ENCODE measurements at regions not wholly inside any gene's neighbourhood (a gene's known extent, or its start where the extent isn't known, plus 50 kb on each side); places are given as distances from the start of the nearest gene placed in this dataset.
"Not testable (repeated sequence)": the region's sequence is repeated elsewhere in the genome, so short reads cannot be mapped to it uniquely, and the experiment has no call there.

- in situ Hi-C loops (cut with MboI; ENCODE audit: low pct_unique_long_range_greater_than_20kb, low sequenced_read_pairs): no loop called here
- no peak for DNase-seq
Measured at GRCh38 chr12:73726881-73727280, 810.8 kb upstream of the ATXN7L3B start.

GRCh38 chr12:73731658-73732057 is 806.0 kb upstream of the ATXN7L3B start:
- in situ Hi-C loops (cut with MboI; ENCODE audit: low pct_unique_long_range_greater_than_20kb, low sequenced_read_pairs): no loop called here

GRCh38 chr12:73769337-73769736 is 768.3 kb upstream of the ATXN7L3B start:
- in situ Hi-C loops (cut with MboI; ENCODE audit: low pct_unique_long_range_greater_than_20kb, low sequenced_read_pairs): no loop called here
- no peak for DNase-seq

More at GRCh38 chr12:73731658-73732057, 806.0 kb upstream of the ATXN7L3B start:
- no peak for DNase-seq

- DNase-seq: no peak
- in situ Hi-C loops (cut with MboI; ENCODE audit: low pct_unique_long_range_greater_than_20kb, low sequenced_read_pairs): no loop called here
Measured at GRCh38 chr12:73798523-73798922, 739.1 kb upstream of the ATXN7L3B start.

- no peak for DNase-seq
- in situ Hi-C loops (cut with MboI; ENCODE audit: low pct_unique_long_range_greater_than_20kb, low sequenced_read_pairs): no loop called here
Measured at GRCh38 chr12:73815072-73815645, 722.5 kb upstream of the ATXN7L3B start.

GRCh38 chr12:73817161-73817560 is 720.5 kb upstream of the ATXN7L3B start:
- DNase-seq: no peak
- in situ Hi-C loops (cut with MboI; ENCODE audit: low pct_unique_long_range_greater_than_20kb, low sequenced_read_pairs): no loop called here

- no peak for DNase-seq
Measured at GRCh38 chr12:73833746-73834145, 703.9 kb upstream of the ATXN7L3B start.

GRCh38 chr12:73841963-73842362 is 695.7 kb upstream of the ATXN7L3B start:
- no peak for DNase-seq
- in situ Hi-C loops (cut with MboI; ENCODE audit: low pct_unique_long_range_greater_than_20kb, low sequenced_read_pairs): no loop called here

More at GRCh38 chr12:73833746-73834145, 703.9 kb upstream of the ATXN7L3B start:
- in situ Hi-C loops (cut with MboI; ENCODE audit: low pct_unique_long_range_greater_than_20kb, low sequenced_read_pairs): no loop called here

GRCh38 chr12:73863546-73863945 is 674.1 kb upstream of the ATXN7L3B start:
- DNase-seq: no peak
- in situ Hi-C loops (cut with MboI; ENCODE audit: low pct_unique_long_range_greater_than_20kb, low sequenced_read_pairs): no loop called here

GRCh38 chr12:73867147-73867546 is 670.5 kb upstream of the ATXN7L3B start:
- in situ Hi-C loops (cut with MboI; ENCODE audit: low pct_unique_long_range_greater_than_20kb, low sequenced_read_pairs): no loop called here
- DNase-seq: no peak

- in situ Hi-C loops (cut with MboI; ENCODE audit: low pct_unique_long_range_greater_than_20kb, low sequenced_read_pairs): not testable (repeated sequence)
Measured at GRCh38 chr12:73877291-73877690, 660.3 kb upstream of the ATXN7L3B start.

GRCh38 chr12:73892201-73892600 is 645.4 kb upstream of the ATXN7L3B start:
- no peak for DNase-seq
- in situ Hi-C loops (cut with MboI; ENCODE audit: low pct_unique_long_range_greater_than_20kb, low sequenced_read_pairs): no loop called here

More at GRCh38 chr12:73877291-73877690, 660.3 kb upstream of the ATXN7L3B start:
- not testable (repeated sequence) for DNase-seq

GRCh38 chr12:73898645-73899044 is 639.0 kb upstream of the ATXN7L3B start:
- DNase-seq: no peak
- in situ Hi-C loops (cut with MboI; ENCODE audit: low pct_unique_long_range_greater_than_20kb, low sequenced_read_pairs): no loop called here

GRCh38 chr12:73902260-73902659 is 635.4 kb upstream of the ATXN7L3B start:
- in situ Hi-C loops (cut with MboI; ENCODE audit: low pct_unique_long_range_greater_than_20kb, low sequenced_read_pairs): no loop called here

GRCh38 chr12:73906757-73907156 is 630.9 kb upstream of the ATXN7L3B start:
- in situ Hi-C loops (cut with MboI; ENCODE audit: low pct_unique_long_range_greater_than_20kb, low sequenced_read_pairs): no loop called here
- no peak for DNase-seq

More at GRCh38 chr12:73902260-73902659, 635.4 kb upstream of the ATXN7L3B start:
- DNase-seq: no peak

- no peak for DNase-seq
- in situ Hi-C loops (cut with MboI; ENCODE audit: low pct_unique_long_range_greater_than_20kb, low sequenced_read_pairs): no loop called here
Measured at GRCh38 chr12:73935817-73936216, 601.8 kb upstream of the ATXN7L3B start.

GRCh38 chr12:73947326-73948026 is 590.2 kb upstream of the ATXN7L3B start:
- in situ Hi-C loops (cut with MboI; ENCODE audit: low pct_unique_long_range_greater_than_20kb, low sequenced_read_pairs): no loop called here
- DNase-seq: no peak

GRCh38 chr12:73950507-73950906 is 587.1 kb upstream of the ATXN7L3B start:
- no peak for DNase-seq
- in situ Hi-C loops (cut with MboI; ENCODE audit: low pct_unique_long_range_greater_than_20kb, low sequenced_read_pairs): no loop called here

GRCh38 chr12:73951956-73952703 is 585.5 kb upstream of the ATXN7L3B start:
- no peak for DNase-seq
- in situ Hi-C loops (cut with MboI; ENCODE audit: low pct_unique_long_range_greater_than_20kb, low sequenced_read_pairs): no loop called here

- no peak for DNase-seq
Measured at GRCh38 chr12:73964641-73965040, 573.0 kb upstream of the ATXN7L3B start.

More at GRCh38 chr12:73964641-73965040, 573.0 kb upstream of the ATXN7L3B start:
- in situ Hi-C loops (cut with MboI; ENCODE audit: low pct_unique_long_range_greater_than_20kb, low sequenced_read_pairs): no loop called here

Data from KBM-7 (cell line).